K562 (cell line): ENCODE measurements at regions not wholly inside any gene's neighbourhood (a gene's known extent, or its start where the extent isn't known, plus 50 kb on each side); places are given as distances from the start of the nearest gene placed in this dataset.
"Not testable (repeated sequence)": the region's sequence is repeated elsewhere in the genome, so short reads cannot be mapped to it uniquely, and the experiment has no call there.

Source experiments
- CHD2 ChIP-seq: IDR thresholded peaks from 2 replicates; pipeline ENCODE4 v1.6.1; 2011; ENCODE audit warnings: low read depth, low read length
- KDM1A ChIP-seq, 2 experiments: fragments of 450-650 bp; IDR thresholded peaks; 2 replicates each; pipeline ENCODE4 v1.6.1; 2016; ENCODE audit warnings: mild to moderate bottlenecking in 2 of 2
- RFX5 ChIP-seq: IDR thresholded peaks from 2 replicates; pipeline ENCODE4 v1.6.1; 2011; ENCODE audit warnings: low read depth, mild to moderate bottlenecking, improper control_type of control experiment, low read length
- ZBTB8A ChIP-seq: fragments of 450-650 bp; IDR thresholded peaks from 2 replicates; pipeline ENCODE4 v1.6.1; 2018; ENCODE audit warnings: mild to moderate bottlenecking, moderate library complexity; ENCODE audit not compliant: partially characterized antibody
- ZNF121 ChIP-seq: sonication (generic); formaldehyde crosslinking; conservative IDR thresholded peaks from 2 replicates; pipeline ENCODE4 v1.8.0; 2022; ENCODE audit warnings: missing genetic modification reagents
- TF ChIP-seq, protein P1 (sequence below), 3 experiments: IDR thresholded peaks in 2 of 3; conservative IDR thresholded peaks in 1 of 3; 2 replicates each; pipeline ENCODE4 v1.5.1; 2011 to 2012; ENCODE audit warnings: low read length in 3 of 3, mild to moderate bottlenecking in 3 of 3, control low read depth in 2 of 3, improper control_type of control experiment in 1 of 3, inconsistent platforms in 1 of 3, low read depth in 1 of 3, mixed read lengths in 1 of 3, moderate library complexity in 1 of 3; ENCODE audit not compliant: insufficient read depth in 2 of 3

DNA sequence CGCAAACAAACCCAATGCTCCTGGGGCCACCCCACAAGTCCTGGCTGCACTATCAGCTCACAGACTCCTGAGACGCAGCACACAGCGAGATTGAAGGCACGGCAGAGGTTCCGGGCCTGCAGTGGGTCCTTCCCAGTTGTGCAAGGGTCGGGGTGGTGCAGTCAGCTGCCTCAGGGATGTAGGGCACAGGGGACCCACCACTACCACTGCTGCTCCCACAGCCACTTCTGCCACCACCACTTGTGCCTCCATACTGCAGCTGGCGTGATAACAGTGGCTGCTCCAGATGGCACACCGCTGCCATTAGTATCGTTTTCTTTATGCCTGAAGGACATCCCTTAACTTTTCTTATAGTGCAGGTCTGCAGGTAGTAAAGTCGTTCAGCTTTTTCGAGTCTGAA, 443.8 kb downstream of the SPATA31A1 start:
- not testable (repeated sequence) for TF ChIP-seq RFX5; KDM1A (IDR thresholded peaks at IDR 0.05); ZBTB8A; ZNF121 (CRISPR knock-in tag); CHD2
- TF ChIP-seq, protein P1, sequence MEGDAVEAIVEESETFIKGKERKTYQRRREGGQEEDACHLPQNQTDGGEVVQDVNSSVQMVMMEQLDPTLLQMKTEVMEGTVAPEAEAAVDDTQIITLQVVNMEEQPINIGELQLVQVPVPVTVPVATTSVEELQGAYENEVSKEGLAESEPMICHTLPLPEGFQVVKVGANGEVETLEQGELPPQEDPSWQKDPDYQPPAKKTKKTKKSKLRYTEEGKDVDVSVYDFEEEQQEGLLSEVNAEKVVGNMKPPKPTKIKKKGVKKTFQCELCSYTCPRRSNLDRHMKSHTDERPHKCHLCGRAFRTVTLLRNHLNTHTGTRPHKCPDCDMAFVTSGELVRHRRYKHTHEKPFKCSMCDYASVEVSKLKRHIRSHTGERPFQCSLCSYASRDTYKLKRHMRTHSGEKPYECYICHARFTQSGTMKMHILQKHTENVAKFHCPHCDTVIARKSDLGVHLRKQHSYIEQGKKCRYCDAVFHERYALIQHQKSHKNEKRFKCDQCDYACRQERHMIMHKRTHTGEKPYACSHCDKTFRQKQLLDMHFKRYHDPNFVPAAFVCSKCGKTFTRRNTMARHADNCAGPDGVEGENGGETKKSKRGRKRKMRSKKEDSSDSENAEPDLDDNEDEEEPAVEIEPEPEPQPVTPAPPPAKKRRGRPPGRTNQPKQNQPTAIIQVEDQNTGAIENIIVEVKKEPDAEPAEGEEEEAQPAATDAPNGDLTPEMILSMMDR (IDR thresholded peaks at IDR 0.05 in 2 of 3, conservative IDR thresholded peaks at IDR 0.05 in 1 of 3; ENCODE audit: insufficient read depth in 2 of 3, low read depth in 1 of 3, low read length in 3 of 3) = not testable (repeated sequence)
